LHCN-M2 (cell line): ENCODE measurements at regions not wholly inside any gene's neighbourhood (a gene's known extent, or its start where the extent isn't known, plus 50 kb on each side); places are given as distances from the start of the nearest gene placed in this dataset.
"Not testable (repeated sequence)": the region's sequence is repeated elsewhere in the genome, so short reads cannot be mapped to it uniquely, and the experiment has no call there.

Source experiments
- DNase-seq: peaks from one replicate; pipeline ENCODE4 v3.0.0-alpha.2; 2012; ENCODE audit warnings: low read depth

DNA sequence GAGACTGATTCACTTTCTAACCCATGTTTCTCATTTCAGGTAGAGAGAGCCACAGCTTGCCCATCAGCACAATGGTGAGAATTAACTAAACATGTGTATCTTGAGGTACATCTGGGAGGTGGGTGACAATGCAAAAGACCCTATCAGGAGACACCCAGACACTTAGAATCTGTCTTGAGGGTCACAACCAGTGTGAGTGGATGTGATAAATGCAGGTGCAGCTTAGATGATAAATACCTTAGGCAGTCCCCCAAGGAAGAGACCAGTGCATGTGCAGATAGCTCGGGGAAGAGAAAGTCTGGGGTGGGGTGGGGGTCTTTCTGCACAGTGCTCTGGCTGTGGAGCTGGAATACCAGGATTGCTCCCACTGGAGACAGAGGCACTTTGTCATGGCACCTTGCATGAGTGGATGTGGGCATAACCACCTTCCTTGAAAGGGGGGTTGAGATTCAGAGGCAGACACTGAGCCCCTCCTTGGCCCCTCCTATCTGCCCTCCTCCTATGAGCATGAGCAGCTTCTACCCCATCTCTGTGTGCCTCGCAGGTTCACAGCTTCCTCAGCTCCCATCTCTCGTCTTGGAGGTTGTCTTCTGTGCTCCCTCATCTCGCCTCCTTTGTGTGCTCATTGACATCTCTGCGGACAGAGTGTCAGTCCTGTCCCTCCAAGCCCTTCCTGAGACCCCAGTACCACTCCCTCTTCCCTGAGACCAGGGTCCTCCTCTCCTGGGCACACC lies 349.8 kb downstream of the TCERG1L start:
- DNase-seq, result no peak

DNA sequence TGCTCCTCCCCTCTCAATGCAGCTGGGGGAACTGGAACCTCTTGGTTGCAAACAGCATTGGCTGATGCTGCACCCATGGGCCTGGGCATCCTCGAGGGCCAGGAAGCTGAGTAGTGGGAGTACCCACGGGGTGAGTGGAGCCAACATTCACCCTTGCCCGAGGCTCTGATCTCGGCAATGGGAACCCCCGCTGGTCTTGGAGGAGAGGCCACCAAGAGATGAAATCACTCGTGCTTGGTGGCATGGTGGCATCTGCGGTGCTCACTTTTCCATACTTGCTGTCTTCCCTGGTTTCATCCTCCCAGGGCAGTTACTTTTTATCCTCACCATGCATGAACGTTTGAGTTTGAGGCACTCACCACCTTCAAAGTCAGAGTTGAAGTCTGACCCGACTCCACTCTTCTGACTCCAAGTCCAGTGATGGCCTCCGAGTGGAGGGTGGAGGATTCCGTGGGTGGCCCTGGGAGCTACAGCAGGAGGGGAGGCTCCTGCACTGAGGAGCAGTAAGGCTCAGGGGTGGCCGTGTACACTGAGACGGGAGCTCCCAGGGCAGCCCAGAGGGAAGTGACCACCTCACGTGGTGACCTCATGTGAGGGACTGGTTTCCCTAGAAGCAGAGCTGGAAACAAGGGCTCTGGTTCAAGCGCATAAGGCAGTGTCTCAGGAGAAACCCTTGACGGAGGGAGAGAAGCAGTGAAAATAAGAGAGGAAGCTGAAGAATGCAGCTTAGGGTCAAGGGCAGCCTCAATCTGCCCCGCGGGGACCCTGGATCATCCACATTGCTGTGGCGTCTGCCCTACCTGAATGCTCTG lies 349.1 kb downstream of the TCERG1L start:
- DNase-seq, result no peak

DNA sequence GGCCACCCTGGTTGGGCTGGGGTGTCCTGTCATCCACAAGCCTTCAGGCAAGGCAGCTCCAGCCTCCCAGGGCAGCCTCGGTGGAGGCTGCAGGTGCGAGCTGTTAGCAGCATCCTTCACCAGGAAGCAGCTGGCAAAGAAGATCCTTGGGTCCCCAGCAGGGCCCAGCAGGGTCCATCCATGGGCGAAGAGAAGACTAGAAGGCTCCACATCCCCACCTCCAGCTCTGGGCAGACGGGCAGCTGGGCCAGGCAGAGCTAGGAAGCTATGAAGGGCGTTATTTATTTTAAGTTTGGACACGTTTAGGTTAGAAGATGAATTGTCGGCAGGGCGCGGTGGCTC lies 348.5 kb downstream of the TCERG1L start:
- DNase-seq, result no peak

DNA sequence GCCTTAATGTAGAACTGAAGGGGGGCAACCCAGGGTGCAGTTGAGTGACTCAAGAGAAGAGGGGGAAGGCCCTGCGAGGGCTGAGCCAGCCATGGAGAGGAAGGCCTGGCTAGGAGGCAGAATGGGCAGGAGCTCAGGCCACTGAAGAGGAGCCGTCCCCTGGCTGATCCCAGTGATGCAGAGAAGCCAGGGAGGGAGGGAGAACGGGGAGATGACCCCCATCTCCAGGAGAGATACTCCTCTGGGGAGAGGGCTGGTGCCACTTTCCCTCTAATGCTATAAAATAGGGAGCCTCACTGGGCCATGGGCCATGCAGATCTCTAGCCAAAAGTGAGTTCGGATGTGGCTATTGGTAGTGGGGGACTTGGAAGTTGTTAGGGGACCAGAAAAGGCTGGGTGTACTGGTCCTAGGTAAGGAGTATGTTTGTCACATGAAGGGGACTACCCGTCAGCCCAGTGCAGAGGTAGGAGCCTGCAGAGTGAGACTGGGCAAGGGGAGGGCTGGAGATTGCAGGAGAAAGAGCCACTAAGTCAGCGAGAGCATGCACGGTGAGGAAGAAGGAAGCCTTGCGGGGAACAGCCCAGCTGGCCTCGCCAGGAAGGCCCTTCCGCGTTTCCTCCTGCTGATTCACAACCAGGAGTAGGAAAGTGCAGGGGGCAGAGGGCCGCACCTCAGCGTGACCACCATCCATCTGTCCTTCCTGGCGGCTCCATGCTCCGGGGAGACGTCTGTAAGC lies 347.6 kb downstream of the TCERG1L start:
- no peak for DNase-seq

DNA sequence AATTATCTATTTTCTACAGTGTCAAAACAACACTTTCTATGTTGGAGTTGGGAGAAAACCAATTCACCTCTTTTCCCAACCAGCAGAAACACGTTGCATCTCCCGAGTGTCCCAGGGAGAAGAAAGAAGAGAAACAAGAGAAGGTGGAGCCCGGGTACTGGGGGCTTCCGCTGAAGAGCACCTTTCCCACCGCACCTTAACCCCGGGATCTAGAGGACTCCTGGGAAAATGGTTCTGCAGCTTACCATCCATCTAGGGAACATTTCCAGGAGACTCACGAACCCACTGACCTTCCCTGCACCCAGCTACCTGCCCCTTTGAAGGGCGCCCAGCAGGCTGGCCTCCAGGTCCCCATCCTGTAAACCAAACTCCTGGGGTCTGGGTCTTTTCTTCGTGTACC lies 346.8 kb downstream of the TCERG1L start:
- DNase-seq, result no peak

DNA sequence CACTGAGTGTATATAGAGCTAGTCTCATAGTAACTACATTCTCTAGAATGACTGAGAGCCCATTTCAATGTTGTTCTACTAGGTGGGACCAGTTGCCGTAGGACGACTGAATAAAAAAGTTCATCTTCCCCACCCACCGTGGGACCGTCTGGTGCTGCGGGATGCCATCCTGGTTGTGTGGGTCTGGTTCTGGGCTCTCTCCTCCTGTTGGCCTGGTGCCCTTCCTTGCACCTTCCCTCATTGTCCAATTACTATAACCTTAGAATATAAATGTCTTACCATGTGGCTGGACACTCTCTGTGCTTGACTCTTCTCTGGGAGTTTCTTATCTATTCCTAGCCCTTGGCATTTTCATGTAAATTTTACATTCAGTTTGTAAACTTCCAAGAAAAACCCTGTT lies 344.4 kb downstream of the TCERG1L start:
- no peak for DNase-seq

DNA sequence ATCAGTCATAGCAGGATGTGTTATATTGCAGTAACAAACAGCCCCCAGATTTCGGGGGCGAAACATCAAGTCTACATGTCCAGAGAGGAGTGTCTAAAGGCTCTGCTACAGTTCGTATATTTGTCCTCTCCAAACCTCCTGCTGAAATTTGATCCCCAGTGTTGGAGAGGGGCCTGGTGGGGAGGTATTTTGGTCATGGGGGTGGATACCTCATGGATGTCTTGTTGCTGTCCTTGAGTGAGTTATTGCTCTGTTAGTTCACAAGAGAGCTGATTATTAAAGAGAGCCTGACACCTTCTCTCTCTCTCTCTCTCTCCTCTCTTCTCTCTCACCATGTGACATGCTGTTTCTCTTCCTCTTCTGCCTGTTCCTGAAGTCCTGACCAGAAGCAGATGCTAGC lies 343.7 kb downstream of the TCERG1L start:
- DNase-seq, result no peak

DNA sequence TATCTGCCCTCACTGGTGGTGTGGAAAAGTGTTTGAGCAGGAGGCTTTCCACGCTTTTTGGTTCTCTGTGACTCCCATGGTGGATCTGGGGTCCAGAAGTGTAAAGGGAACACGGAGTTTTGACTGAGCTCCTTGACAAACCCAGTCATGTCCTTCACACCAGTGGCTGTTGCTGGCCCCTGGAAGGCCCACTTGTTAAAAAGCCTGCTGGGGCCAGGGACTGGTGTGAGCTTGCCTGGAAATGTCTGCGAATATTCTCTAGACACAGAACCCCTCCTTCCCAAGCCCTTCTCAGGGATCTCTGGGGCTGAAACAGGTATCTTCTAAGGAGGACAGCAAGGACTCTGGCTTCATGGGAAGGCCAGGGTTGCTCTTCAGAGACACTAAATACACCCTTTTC lies 343.0 kb downstream of the TCERG1L start:
- no peak for DNase-seq

DNA sequence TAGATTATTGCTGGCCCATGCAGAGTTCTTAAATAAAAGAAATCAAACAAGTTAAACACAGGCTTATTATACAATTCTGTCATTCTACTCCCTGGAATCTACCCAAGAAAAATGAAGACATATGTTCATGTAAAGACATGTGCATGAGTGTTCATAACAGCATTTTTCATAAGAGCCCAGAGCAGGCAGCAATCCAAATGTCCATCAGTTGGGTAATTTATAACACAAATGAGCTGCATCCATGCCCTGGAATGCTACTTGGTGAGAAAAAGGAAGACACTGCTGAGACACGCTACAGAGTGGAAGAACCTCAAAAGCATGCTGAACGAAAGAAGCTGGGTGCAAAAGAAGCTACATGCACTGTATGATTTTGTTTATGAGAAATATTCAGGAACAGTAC lies 342.6 kb downstream of the TCERG1L start:
- DNase-seq, result no peak

DNA sequence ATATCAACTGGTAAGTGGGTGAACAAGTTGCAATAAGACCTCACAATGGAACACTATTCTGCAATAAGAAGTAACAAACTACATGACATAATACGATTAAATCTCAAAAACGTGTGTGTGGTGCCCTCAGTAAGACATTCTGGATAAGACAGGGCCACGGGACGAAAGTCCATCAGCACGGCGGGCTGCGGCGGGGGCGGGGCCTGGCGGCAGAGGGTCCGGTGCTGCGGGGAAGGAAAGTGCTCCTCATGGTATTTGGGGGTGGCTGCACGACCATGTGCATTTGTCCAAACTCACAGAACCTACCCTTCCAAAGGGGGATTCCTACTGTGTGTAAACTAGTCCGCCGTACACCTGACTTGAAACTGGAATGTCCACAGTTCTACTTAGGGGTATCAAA lies 341.8 kb downstream of the TCERG1L start:
- DNase-seq, result no peak

DNA sequence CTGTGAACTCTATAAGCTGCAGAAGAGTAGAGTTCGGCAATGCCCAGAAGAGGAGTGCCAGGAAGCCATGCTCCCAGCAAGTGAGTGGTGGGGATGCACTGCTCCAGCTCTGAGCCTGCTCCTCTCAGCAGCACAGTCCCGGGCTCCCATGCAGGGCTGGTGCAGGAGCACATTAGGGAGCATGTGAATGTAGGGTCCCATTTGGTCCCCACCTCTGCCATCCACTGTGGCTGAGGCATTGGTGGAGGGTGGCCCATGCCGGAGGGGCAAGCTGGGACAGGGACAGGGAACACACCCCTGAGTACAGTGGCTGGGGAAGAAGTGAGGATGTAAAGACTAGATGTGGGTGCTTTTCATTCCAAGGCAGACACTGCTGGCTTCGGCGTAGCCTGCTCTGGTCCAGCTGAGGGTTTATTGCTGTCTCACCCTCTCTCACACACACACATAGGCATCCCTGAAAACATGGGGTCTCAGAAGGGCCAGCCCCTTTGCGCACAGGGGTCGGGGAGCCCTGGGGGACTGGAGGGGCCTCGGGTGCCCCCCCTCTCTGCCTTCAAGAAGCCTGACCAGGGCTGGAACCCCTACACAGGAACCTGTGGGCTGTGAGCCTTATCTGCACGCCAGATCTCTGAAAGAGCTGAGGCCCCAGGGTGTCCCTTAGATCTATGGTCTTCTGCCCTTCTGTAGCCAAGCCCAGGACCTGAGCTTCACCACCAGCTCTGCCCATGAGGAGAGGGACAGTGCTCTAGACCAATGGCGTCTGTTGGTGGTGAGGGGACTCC lies 341.0 kb downstream of the TCERG1L start:
- no peak for DNase-seq

DNA sequence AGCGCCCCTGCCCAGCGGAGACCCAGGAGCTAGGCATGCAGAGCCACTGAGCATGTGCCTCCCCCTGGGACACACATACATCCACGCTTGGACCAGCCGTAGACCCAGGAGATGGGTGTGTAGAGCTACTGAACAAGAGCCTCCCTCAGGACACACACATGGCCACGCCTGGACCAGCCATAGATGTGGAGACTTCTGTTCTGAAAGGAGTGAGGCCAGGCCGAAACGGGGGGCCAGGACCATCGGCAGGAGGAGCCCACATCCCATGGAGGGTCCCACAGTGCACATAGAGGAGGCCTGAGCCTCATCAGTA lies 340.4 kb downstream of the TCERG1L start:
- DNase-seq, result no peak

DNA sequence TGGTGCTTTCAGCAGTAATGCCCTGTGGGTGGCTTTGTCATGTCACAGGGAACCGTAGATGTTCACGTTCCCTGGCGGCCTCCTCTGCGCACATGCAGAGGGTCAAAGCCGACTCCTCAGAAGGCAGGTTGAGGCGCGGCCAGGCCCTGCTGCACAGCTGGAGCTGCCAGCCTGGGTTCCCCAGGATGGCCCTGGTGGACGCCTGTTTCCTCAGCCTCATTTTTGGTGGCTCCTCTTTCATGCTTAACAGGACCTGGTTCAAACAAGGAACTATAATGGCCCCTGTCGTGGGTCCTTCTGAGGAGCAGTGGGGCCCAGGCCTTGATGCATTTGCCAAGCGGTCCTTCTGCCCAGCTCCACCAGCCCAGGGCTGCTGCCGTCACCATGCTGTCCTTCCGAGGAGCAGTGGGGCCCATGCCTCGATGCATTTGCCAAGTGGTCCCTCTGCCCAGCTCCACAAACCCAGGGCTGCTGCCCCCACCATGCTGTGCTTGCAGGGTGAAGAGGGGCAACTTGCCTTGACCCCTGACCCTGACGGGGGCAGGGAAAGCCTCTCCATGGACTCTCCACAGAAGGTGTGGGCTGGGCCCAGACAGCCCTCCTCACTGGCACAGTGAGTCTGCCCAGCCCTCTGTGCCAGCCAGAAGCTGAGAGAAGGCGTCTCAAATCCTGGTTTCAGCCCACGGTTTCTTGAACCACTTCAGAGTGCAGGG lies 338.2 kb downstream of the TCERG1L start:
- DNase-seq, result no peak

DNA sequence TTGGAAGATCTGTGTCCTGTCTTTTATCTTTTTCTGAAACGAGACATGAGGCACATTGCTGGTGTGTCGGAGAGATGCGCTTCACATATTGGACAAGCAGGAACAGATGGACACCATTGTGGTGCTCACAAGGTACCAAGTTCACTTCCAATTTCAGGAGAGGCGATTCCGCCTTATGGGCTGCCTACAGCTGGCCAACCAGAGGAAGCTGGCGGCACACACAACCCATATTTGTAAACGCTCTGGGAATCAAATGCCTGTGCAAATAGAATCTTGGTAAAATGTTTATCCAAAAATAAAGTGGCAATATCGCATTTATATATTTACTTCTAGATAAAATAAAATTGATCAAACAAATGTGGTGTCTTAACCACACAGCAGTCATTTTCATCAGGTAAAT lies 337.4 kb downstream of the TCERG1L start:
- DNase-seq, result no peak

DNA sequence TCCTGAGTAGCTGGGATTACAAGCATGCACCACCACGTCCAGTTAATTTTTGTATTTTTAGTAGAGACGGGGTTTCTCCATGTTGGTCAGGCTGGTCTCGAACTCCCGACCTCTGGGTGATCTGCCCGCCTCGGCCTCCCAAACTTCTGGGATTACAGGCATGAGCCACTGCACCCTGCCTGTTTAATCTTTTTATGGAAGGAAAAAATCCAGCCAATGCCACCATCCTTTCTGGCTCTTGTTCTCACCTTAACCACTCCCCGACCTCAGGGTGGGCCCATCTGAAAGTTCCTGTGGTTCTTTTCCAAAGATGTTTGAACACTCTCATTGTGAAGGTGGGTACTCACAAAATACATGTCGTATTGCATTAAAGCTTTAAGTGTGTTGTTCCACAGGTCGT lies 336.2 kb downstream of the TCERG1L start:
- not testable (repeated sequence) for DNase-seq

DNA sequence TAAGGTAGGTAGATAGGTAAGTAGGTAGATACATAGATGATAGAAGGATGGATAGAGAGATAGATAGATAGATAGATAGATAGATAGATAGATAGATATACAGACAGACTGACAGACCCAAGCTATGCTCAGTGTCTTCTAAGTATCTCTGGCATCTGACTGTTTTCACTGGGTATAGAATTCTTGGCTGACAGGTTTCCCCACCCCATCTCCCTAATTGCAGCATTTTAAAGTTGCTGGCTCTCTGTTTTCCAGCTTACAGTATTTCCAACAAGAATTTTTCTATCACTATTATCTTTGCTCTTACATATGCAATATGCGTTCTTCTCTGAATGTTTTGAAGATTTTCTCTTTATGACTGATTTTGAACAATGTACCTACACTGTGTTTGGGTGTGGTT lies 328.7 kb downstream of the TCERG1L start:
- no peak for DNase-seq

DNA sequence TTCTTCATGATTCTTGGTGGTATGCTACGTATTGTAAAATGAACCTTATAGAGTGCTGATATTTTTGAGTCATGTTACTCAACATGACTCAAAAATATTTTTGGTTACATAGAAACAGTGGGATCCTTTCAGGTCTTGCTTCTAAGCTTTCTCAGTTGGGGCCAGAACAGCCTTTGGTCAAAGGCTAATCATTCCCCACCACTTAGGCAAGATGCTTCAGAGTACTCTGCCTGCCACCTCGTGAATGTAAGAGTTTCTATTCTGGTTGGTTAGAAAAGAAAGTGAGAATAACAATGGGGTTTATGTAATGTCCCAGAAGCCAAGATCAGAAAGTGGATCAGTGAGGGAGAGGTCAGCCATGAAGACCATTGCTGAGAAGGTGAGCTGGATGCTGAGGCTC lies 327.8 kb downstream of the TCERG1L start:
- DNase-seq, result no peak

DNA sequence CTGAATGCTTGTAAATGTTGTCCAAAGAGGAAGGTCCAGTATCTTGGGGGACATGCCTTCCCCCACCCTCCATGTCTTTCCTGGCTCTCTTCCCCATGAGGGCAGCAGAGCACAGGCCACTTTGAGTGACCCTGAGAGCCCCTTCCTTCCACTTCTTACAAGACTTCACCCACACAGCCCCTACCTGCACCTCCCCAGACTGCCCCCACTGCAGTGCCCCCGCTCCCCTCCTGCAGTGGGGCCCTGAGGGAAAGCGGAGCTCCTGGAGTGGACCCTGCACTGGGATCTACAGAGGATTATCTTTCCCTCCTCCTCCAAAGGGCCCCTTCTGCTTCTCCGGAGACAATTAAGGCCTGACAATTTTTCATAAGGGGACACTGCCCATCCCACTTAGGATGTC lies 326.8 kb downstream of the TCERG1L start:
- DNase-seq, result no peak

DNA sequence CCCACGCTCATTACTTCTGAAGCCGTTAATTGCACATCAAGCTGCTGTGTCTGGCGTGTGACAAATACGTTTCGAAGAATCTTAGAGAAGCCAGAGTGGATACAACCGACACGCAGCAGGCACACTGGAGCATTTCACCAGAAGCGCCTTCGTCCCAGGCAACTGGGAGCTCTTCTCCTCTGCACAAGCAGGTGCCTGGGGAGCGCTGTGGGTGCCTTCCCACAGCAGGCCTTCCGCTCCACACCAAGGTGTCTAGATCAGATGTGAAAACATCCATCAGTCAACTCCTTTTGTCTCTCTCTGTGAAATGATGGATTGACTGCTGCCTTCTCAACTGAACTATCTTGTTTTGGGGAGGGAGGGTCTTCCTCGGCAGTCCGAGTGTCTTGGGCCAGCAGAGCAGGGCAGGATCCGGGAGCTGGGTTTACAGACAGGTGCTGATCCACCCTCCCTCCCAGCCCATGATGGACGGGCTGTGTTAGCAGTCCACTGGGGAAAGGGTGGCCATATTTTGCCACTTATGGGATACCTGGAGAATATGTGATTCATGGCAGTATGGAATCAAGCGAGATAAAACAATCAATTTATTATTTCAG lies 326.3 kb downstream of the TCERG1L start:
- DNase-seq, result no peak

DNA sequence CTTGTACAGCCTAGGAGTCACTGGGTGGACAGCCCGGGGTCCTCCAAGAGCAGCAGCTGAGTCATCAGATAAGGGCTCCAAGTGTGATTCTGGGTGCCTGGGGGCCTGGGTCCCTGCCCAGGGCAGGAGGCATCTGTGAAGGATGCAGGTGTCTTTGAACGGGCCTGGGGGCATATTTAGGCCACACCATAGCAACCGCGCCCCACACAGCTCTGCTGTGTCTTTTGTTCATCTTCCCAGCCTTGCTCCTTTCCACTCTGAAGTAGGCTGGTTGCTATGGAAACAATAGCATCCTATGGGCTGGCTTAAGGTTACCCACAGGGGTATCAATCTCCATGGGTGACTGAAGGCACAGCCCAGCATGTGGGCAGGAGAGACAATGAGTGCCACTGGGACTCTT lies 324.7 kb downstream of the TCERG1L start:
- DNase-seq, result no peak

DNA sequence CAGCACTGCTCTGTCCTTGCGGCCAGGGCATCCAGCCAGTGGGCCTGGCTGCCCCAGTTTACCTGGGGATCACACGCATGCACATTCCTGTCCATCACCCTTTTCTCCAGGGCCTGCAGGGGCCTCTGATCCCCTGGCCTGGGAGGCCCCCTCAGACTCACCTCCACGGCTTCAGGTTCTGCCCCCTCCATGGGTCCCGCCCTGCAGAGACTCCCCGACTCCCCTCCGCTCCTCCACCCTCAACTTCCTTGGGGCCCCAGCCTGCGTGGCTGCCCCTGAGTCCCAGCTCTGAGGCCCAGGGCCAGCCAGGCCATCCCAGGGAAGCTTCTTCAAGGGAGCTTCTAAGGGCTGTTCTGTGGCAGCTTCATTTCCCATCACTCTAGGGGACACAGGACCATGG lies 324.1 kb downstream of the TCERG1L start:
- DNase-seq, result no peak
